OCI-LY3 (cell line): ENCODE measurements at regions not wholly inside any gene's neighbourhood (a gene's known extent, or its start where the extent isn't known, plus 50 kb on each side); places are given as distances from the start of the nearest gene placed in this dataset.

ENCODE experiments used
- CTCF ChIP-seq: fragments of 200-600, 300-600 bp; sonication (generic); IDR thresholded peaks from 2 replicates; pipeline ENCODE4 v1.5.1; 2014; ENCODE audit warnings: antibody characterized with exemption, low read length, low read depth
- EZH2phosphoT487 ChIP-seq: fragments of 200-600 bp; shearing (Covaris generic); IDR thresholded peaks from 2 replicates; pipeline ENCODE4 v1.6.1; 2018; ENCODE audit warnings: antibody characterized with exemption, mixed run types, low read depth

- TF ChIP-seq CTCF = no peak
- TF ChIP-seq EZH2phosphoT487 = no peak
Observed at GRCh38 chr3:103047640-103048039, 612.8 kb downstream of the ZPLD1 start.
